Parathyroid adenoma (tissue), 2 donors: ENCODE measurements at regions not wholly inside any gene's neighbourhood (a gene's known extent, or its start where the extent isn't known, plus 50 kb on each side); places are given as distances from the start of the nearest gene placed in this dataset.

Experiments used
- H2AFZ ChIP-seq: fragments of 300-600 bp; sonication (generic); one replicate; pipeline ENCODE4 v1.7.0; 2017; ENCODE audit warnings: antibody characterized with exemption, mild to moderate bottlenecking
- H3K27ac ChIP-seq: fragments of 300-600 bp; sonication (generic); one replicate; pipeline ENCODE4 v1.7.0; 2017
- H3K27me3 ChIP-seq: fragments of 300-600 bp; sonication (generic); one replicate; pipeline ENCODE4 v1.7.0; 2017; ENCODE audit warnings: low read length; ENCODE audit not compliant: control insufficient read depth, insufficient read depth
- H3K36me3 ChIP-seq: fragments of 300-600 bp; sonication (generic); one replicate; pipeline ENCODE4 v1.7.0; 2017; ENCODE audit warnings: low read length; ENCODE audit not compliant: control insufficient read depth, insufficient read depth
- H3K4me1 ChIP-seq: fragments of 300-600 bp; sonication (generic); one replicate; pipeline ENCODE4 v1.7.0; 2017; ENCODE audit warnings: control low read depth
- H3K4me2 ChIP-seq: fragments of 300-600 bp; sonication (generic); one replicate; pipeline ENCODE4 v1.7.0; 2017; ENCODE audit warnings: low read length
- H3K4me3 ChIP-seq: fragments of 300-600 bp; sonication (generic); one replicate; pipeline ENCODE4 v1.7.0; 2017; ENCODE audit warnings: low read depth, low read length
- H3K79me2 ChIP-seq: fragments of 300-600 bp; sonication (generic); one replicate; pipeline ENCODE4 v1.7.0; 2017; ENCODE audit warnings: control low read depth
- H3K9ac ChIP-seq: fragments of 300-600 bp; sonication (generic); one replicate; pipeline ENCODE4 v1.7.0; 2017; ENCODE audit warnings: mild to moderate bottlenecking
- H3K9me3 ChIP-seq: fragments of 300-600 bp; sonication (generic); one replicate; pipeline ENCODE4 v1.7.0; 2017; ENCODE audit warnings: low read length; ENCODE audit not compliant: control insufficient read depth
- CTCF ChIP-seq: fragments of 300-600 bp; sonication (generic); IDR thresholded peaks from one replicate; pipeline ENCODE4 v1.7.0; 2017; ENCODE audit warnings: antibody characterized with exemption, mild to moderate bottlenecking
- donor health status: primary hyperparathyroidism.

GRCh38 chr6:20001286-20001685 is 164.1 kb downstream of the ID4 start:
- H3K4me3 ChIP-seq, result no peak overlapping the region
- no peaks in the 10 kb centered on the region for H3K4me1 ChIP-seq
- no peaks in the 10 kb centered on the region for H3K36me3 ChIP-seq
- no peak overlapping the region for H2AFZ ChIP-seq
- no peaks in the 10 kb centered on the region for H3K27me3 ChIP-seq
- H3K9me3 ChIP-seq, result no peaks in the 10 kb centered on the region
- no peak overlapping the region for H3K27ac ChIP-seq
- H3K4me2 ChIP-seq, result no peak overlapping the region
- no peaks in the 10 kb centered on the region for H3K79me2 ChIP-seq
- H3K9ac ChIP-seq, result no peak overlapping the region
- TF ChIP-seq CTCF, result no peak

- no peaks in the 10 kb centered on the region for H3K27me3 ChIP-seq
- no peaks in the 10 kb centered on the region for H3K9me3 ChIP-seq
- no peak for TF ChIP-seq CTCF
- no peak overlapping the region for H3K27ac ChIP-seq
- H3K9ac ChIP-seq, result no peak overlapping the region
- no peaks in the 10 kb centered on the region for H3K4me1 ChIP-seq
- no peak overlapping the region for H3K4me2 ChIP-seq
- H2AFZ ChIP-seq, result no peak overlapping the region
- no peaks in the 10 kb centered on the region for H3K79me2 ChIP-seq
- H3K4me3 ChIP-seq, result no peak overlapping the region
- no peaks in the 10 kb centered on the region for H3K36me3 ChIP-seq
Observed at GRCh38 chr6:20006037-20006436, 168.9 kb downstream of the ID4 start.

GRCh38 chr6:20008131-20008530 is 171.0 kb downstream of the ID4 start:
- H3K4me1 ChIP-seq, result no peaks in the 10 kb centered on the region
- no peak overlapping the region for H3K4me2 ChIP-seq
- no peaks in the 10 kb centered on the region for H3K27me3 ChIP-seq
- no peaks in the 10 kb centered on the region for H3K79me2 ChIP-seq
- no peak overlapping the region for H3K4me3 ChIP-seq
- H3K36me3 ChIP-seq, result no peaks in the 10 kb centered on the region
- no peak overlapping the region for H3K9ac ChIP-seq
- H3K9me3 ChIP-seq, result no peaks in the 10 kb centered on the region
- TF ChIP-seq CTCF, result no peak
- H3K27ac ChIP-seq, result no peak overlapping the region
- H2AFZ ChIP-seq, result no peak overlapping the region

- Histone ChIP-seq H3K4me1 (no peaks in the 10 kb centered on the region), H3K79me2 (no peaks in the 10 kb centered on the region), H3K27me3 (no peaks in the 10 kb centered on the region), H3K27ac (no peak overlapping the region), H3K4me2 (no peak overlapping the region), H2AFZ (no peak overlapping the region), H3K36me3 (no peaks in the 10 kb centered on the region), H3K9ac (no peak overlapping the region), H3K9me3 (no peaks in the 10 kb centered on the region), H3K4me3 (no peak overlapping the region)
- no peak for TF ChIP-seq CTCF
Observed at GRCh38 chr6:20013066-20013861, 176.1 kb downstream of the ID4 start.

- Histone ChIP-seq H3K27ac (no peak overlapping the region), H3K9me3 (no peaks in the 10 kb centered on the region), H2AFZ (no peak overlapping the region), H3K4me1 (no peaks in the 10 kb centered on the region), H3K9ac (no peak overlapping the region), H3K4me3 (no peak overlapping the region), H3K27me3 (no peaks in the 10 kb centered on the region), H3K4me2 (no peak overlapping the region), H3K79me2 (no peaks in the 10 kb centered on the region), H3K36me3 (no peaks in the 10 kb centered on the region)
- no peak for TF ChIP-seq CTCF
Observed at GRCh38 chr6:20014508-20014907, 177.3 kb downstream of the ID4 start.
